Large intestine (tissue), 3 donors: ENCODE measurements at regions not wholly inside any gene's neighbourhood (a gene's known extent, or its start where the extent isn't known, plus 50 kb on each side); places are given as distances from the start of the nearest gene placed in this dataset.
A peak's percentile ranks its signal among the peaks of the same experiment; 100 is the strongest.
"Not testable (repeated sequence)": the region's sequence is repeated elsewhere in the genome, so short reads cannot be mapped to it uniquely, and the experiment has no call there.

Experiments
- DNase-seq, 2 donors: peaks; one replicate each; pipeline versions ENCODE4 v3.0.0 to v3.0.0-alpha.2; 2013
- H3K27ac ChIP-seq: one replicate; pipeline ENCODE4 v1.5.1; 2013; ENCODE audit warnings: low read length
- H3K27me3 ChIP-seq: 2 replicates; pipeline ENCODE4 v1.6.1; 2013; ENCODE audit warnings: low read length; ENCODE audit not compliant: control insufficient read depth, insufficient read depth
- H3K36me3 ChIP-seq: 2 replicates; pipeline ENCODE4 v1.6.1; 2013; ENCODE audit warnings: low read length; ENCODE audit not compliant: control insufficient read depth, insufficient read depth
- H3K4me1 ChIP-seq: one replicate; pipeline ENCODE4 v1.6.1; 2013; ENCODE audit warnings: low read length; ENCODE audit not compliant: control insufficient read depth, insufficient read depth
- H3K4me3 ChIP-seq: one replicate; pipeline ENCODE4 v1.5.1; 2013; ENCODE audit warnings: low read length
- H3K9me3 ChIP-seq: one replicate; pipeline ENCODE4 v1.6.1; 2013; ENCODE audit warnings: mild to moderate bottlenecking, low read depth, low read length, moderate library complexity; ENCODE audit not compliant: control insufficient read depth
- WGBS: methylation state at CpG from one replicate; pipeline ENCODE4 v1.1.5; 2013; ENCODE audit warnings: low lambda C conversion rate; ENCODE audit not compliant: insufficient coverage; 5-methylcytosine and 5-hydroxymethylcytosine counted together

DNA sequence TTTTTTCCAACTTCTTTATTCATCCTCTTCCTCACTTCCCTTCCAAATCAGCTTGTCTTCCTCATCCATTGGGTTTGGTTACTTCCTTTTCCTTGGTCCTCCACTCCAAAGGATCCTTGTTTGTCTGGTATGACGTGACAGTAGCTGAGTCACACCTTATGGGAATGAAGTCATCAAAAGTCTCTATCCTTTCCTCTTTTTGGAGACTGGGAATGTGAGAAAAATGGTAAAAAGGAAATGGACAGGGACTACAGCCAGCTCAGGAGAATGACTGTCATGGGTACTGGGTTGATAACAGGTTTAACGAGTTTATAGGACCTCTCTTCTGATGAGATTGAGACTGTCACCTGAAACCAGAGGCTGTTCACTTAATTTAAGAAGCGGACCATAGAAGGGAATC is 76.2 kb upstream of the MYO10 start:
- Histone ChIP-seq H3K36me3 (no peaks in the 10 kb centered on the region), H3K4me1 (no peaks in the 10 kb centered on the region), H3K9me3 (no peaks in the 10 kb centered on the region), H3K4me3 (no peak overlapping the region), H3K27ac (no peak overlapping the region), H3K27me3 (no peaks in the 10 kb centered on the region)
- no peak for DNase-seq
- no CpG with 5 or more reads among the region's 3 CpGs for WGBS

DNA sequence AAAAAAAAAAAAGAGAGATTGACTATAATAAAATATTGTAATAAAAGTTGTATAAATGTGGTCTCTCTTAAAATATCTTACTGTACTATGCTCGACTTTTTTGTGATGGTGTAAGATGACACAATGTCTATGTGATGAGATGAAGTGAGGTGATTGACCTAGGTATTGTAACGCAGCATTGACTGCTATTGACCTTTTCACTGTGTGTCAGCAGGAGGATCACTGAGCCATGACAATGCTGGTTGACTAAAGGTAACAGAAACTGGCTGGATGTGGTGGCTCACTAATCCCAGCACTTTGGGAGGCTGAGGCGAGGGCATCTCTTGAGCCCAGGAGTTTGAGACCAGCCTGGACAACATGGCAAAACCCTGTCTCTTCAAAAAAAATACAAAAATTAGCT is 78.6 kb upstream of the MYO10 start:
- Histone ChIP-seq H3K4me3 (no peak overlapping the region), H3K4me1 (no peaks in the 10 kb centered on the region), H3K27me3 (no peaks in the 10 kb centered on the region), H3K9me3 (no peaks in the 10 kb centered on the region), H3K36me3 (no peaks in the 10 kb centered on the region), H3K27ac (no peak overlapping the region)
- 100% methylated on average over 1 of the region's 3 CpGs for WGBS
- DNase-seq = no peak

DNA sequence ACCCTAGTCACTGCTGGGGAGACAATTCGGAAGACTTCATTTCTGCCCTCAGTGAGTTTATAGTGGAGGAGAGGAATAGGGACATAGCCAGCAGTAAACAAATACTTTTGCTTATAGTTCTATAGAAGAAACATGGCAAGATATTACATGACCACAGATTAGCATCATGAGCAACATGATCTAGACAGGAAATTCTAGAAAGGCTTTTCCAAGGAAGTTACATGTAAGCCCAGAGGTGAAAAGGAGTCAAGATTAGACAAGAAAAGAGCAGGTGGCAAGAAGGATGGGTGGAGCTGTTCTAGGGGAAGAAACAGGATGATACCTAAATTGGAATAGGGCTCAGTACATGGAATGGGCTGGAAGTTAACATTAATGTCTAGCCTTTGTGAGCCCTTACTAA is 82.8 kb upstream of the MYO10 start:
- Histone ChIP-seq H3K36me3 (no peaks in the 10 kb centered on the region), H3K4me1 (no peaks in the 10 kb centered on the region), H3K9me3 (no peaks in the 10 kb centered on the region), H3K27ac (no peak overlapping the region), H3K4me3 (no peak overlapping the region), H3K27me3 (no peaks in the 10 kb centered on the region)
- DNase-seq = no peak
- WGBS = no CpG with 5 or more reads among the region's 1 CpG

DNA sequence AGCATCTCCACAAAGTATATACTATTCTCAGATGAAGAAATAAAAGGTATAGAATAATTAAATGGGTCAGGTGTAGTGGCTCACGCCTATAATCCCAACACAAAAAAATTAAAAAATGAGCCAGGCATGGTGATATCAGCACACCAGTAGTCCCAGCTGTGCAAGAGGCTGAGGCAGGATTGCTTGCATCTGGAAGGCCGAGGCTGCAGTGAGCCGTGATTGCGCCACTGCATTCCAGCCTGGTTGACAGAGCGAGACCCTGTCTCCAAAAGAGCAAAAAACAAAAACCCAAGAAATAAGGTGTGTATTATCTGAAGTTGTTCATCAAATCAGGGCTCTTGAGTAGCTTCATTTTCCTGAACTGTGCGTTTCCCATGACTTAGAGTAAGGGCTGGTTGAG is 83.2 kb upstream of the MYO10 start:
- Histone ChIP-seq H3K27ac (no peak overlapping the region), H3K27me3 (no peaks in the 10 kb centered on the region), H3K4me1 (no peaks in the 10 kb centered on the region), H3K4me3 (no peak overlapping the region), H3K9me3 (no peaks in the 10 kb centered on the region), H3K36me3 (no peaks in the 10 kb centered on the region)
- WGBS = no CpG with 5 or more reads among the region's 6 CpGs
- no peak for DNase-seq

DNA sequence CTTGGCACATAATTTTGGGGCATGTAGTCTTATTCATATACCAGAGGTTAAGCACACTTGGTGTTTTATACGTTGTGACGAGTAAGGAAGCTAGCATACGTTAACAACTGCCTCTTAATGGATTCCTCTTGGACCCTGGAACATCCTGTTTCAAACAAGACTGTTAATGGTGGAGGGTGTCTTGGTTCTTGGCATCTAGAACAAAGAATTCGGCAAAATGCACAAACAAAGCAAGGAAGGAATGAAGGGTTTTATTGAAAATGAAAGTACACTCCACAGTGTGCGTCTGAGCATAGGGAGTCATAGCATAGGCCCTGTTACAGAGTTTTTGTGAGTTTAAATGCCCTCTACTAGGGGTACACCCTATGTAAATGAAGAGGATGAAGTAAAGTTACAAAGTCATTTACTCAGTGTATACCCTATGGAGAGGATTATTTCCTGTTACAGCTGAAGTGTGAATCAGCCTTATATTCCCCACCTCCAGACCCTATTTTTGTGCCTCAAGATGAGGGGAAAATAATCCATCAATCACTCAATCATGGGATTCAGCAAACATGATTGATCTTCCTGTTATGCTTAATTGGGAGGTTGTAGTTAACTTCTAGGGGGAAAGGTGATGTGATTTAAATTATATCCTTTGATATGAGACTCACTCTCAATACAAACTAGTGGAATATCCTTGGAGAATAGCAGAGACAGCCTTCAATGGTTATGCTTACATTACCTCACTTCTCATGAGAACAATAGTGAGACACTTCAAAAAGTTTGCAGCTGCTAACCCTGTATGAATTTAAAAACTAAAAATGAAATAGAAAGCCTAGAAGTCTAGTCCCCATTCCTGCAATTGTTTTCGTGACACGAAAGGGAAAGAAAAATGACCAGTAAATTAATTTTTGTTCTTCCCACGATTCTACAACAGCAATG is 84.9 kb upstream of the MYO10 start:
- no CpG with 5 or more reads among the region's 8 CpGs for WGBS
- Histone ChIP-seq H3K4me3 (no peak overlapping the region), H3K9me3 (no peaks in the 10 kb centered on the region), H3K27ac (no peak overlapping the region), H3K4me1 (no peaks in the 10 kb centered on the region), H3K36me3 (no peaks in the 10 kb centered on the region), H3K27me3 (no peaks in the 10 kb centered on the region)
- no peak for DNase-seq

DNA sequence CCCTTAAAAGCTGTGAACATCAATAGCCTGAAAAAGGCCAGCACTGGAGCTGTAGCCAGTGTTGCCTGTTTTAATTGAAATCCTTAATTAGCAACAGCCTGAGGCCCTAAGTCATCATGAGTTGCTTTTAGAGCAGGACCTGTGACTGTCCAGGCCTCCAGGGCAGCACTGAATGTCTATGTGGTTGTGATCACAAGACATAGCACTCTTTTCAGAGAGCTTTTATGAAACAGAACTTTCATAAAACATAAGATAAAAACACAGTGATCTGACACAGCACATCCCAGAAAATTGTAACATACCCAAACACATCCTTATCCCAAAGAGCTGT is 85.5 kb upstream of the MYO10 start:
- no peak for DNase-seq
- H3K9me3 ChIP-seq = no peaks in the 10 kb centered on the region
- H3K4me3 ChIP-seq = no peak overlapping the region
- no peaks in the 10 kb centered on the region for H3K36me3 ChIP-seq
- H3K4me1 ChIP-seq = no peaks in the 10 kb centered on the region
- H3K27ac ChIP-seq = no peak overlapping the region
- H3K27me3 ChIP-seq = no peaks in the 10 kb centered on the region

DNA sequence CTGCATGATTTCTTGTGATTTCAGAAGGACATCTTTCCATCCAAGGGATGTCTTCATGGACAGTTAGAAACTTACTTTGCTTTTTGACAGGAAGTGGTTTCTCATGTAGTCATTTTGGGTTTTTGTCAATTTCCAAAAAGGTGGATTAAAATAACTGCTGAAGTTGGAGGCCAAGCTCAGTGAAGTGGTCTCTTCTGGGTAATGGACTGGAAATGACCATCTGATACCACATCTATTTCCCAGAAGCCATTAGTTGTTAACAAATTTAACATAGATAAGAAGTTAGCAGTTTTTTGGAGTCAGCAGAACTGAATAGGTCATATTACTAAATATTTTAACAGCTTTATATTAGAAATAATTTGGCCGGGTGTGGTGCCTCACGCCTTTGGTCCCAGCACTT is 86.2 kb upstream of the MYO10 start:
- no peaks in the 10 kb centered on the region for H3K27me3 ChIP-seq
- no peak overlapping the region for H3K4me3 ChIP-seq
- WGBS = no CpG with 5 or more reads among the region's 2 CpGs
- no peak overlapping the region for H3K27ac ChIP-seq
- H3K36me3 ChIP-seq = no peaks in the 10 kb centered on the region
- H3K9me3 ChIP-seq = no peaks in the 10 kb centered on the region
- no peaks in the 10 kb centered on the region for H3K4me1 ChIP-seq
- DNase-seq = no peak

DNA sequence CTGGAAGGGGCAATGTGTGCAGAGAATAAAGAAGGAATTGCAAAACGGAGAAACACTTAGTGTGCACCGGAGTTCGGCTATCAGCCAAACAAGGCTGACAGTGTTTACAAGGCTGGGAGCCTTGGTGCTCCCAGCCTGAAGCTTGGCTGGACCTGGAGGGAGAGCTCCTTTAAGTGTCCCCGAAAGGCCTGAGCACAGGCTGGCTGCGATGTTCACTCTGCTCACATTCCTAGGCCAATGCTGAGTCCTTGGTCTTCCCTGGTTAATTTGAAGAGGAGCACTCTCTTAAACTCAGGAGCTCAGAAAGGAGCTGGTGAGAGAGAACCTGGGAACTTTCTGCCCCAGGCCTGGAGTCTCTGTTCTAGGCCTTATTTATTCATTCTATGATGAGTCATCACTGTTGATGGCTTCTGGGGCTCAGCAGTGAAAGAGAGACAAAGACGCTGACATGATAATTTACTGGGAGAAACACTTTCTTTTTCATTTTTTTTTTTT is 88.6 kb upstream of the MYO10 start:
- H3K27ac ChIP-seq = no peak overlapping the region
- H3K9me3 ChIP-seq = no peaks in the 10 kb centered on the region
- no peaks in the 10 kb centered on the region for H3K4me1 ChIP-seq
- H3K4me3 ChIP-seq = no peak overlapping the region
- no CpG with 5 or more reads among the region's 6 CpGs for WGBS
- no peaks in the 10 kb centered on the region for H3K36me3 ChIP-seq
- H3K27me3 ChIP-seq = no peaks in the 10 kb centered on the region
- peak in 1 of 2 donors; percentile 5 for DNase-seq

DNA sequence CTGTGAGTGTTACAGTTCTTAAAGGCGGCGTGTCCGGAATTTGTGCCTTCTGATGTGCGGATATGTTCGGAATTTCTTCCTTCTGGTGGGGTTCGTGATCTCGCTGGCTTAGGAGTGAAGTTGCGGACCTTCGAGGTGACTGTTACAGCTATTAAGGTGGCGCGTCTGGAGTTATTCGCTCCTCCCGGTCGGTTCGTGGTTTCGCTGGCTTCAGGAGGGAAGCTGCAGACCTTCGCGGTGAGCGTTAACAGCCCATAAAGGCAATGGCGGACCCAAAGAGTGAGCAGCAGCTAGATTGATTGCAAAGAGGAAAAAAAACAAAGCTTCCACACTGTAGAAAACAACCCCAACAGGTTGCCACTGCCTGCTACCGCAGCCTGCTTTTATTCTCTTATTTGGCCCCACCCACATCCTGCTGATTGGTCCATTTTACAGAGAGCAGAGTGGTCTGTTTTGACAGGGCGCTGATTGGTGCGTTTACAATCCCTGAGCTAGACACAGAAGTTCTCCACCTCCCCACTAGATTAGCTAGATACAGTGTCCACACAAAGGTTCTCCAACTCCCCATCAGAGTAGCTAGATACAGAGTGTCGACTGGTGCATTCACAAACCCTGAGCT is 95.7 kb upstream of the MYO10 start:
- not testable (repeated sequence) for H3K4me3 ChIP-seq, H3K27ac ChIP-seq, DNase-seq, H3K9me3 ChIP-seq, H3K27me3 ChIP-seq, H3K4me1 ChIP-seq, H3K36me3 ChIP-seq
- WGBS = no CpG with 5 or more reads among the region's 24 CpGs

DNA sequence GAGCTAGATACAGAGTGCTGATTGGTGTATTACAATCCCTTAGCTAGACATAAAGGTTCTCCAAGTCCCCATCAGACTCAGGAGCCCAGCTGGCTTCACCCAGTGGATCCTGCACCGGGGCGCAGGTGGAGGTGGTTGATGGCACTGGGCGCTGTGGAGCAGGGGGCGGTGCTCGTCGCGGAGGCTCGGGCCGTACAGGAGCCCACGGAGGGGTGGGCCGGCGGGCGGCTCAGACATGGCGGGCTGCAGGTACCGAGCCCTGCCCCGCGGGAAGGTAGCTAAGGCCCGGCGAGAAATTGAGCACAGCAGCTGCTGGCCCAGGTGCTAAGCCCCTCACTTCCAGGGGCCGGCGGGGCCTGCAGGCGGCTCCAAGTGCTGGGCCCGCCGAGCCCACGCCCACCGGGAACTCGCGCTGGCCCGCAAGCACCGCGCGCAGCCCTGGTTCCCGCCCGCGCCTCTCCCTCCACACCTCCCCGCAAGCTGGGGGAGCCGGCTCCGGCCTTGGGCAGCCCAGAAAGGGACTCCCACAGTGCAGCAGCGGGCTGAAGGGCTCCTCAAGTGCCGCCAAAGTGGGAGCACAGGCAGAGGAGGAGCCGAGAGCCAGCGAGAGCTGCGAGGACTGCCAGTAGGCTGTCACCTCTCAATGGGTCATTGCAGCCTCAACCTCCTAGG is 96.4 kb upstream of the MYO10 start:
- not testable (repeated sequence) for H3K9me3 ChIP-seq, H3K36me3 ChIP-seq, H3K4me3 ChIP-seq, H3K27me3 ChIP-seq, DNase-seq, H3K4me1 ChIP-seq, H3K27ac ChIP-seq
- WGBS = no CpG with 5 or more reads among the region's 43 CpGs
